B cell (primary cell): ENCODE measurements at regions not wholly inside any gene's neighbourhood (a gene's known extent, or its start where the extent isn't known, plus 50 kb on each side); places are given as distances from the start of the nearest gene placed in this dataset.

Experiments
- ATAC-seq: fragments of 200-7000 bp; cut with Tn5 transposase; one replicate; pipeline ENCODE4 v1.10.0; 2021; ENCODE audit warnings: low read depth, mild to moderate bottlenecking, moderate number of reproducible peaks, moderate library complexity
- CTCF ChIA-PET: fragments of 350-600 bp; sonication (Branson Sonifier 250); formaldehyde crosslinking; loops from one replicate; lab custom pipeline; 2021; ENCODE audit warnings: antibody characterized with exemption, inconsistent platforms; lab: Charles Lee
- POLR2A ChIA-PET: fragments of 350-600 bp; sonication (Branson Sonifier 250); formaldehyde crosslinking; loops from one replicate; lab custom pipeline; 2021; ENCODE audit warnings: antibody characterized with exemption; lab: Charles Lee
- DNase-seq: peaks from one replicate; pipeline ENCODE4 v3.0.0; 2013
- H2AFZ ChIP-seq: 2 replicates; pipeline ENCODE4 v1.6.1; 2012; ENCODE audit warnings: mild to moderate bottlenecking, low read depth, low read length; ENCODE audit not compliant: insufficient read depth, poor library complexity, severe bottlenecking
- H3K27ac ChIP-seq, 2 donors: 1 replicate in 1 of 2; 2 replicates in 1 of 2; pipeline ENCODE4 v1.5.1; 2012 to 2013; ENCODE audit warnings: low read length in 2 of 2, mild to moderate bottlenecking in 2 of 2, moderate library complexity in 1 of 2
- H3K27me3 ChIP-seq, 4 experiments: fragments of 200-600 bp in 1 of 4; sonication (generic) in 1 of 4; replicated peaks in 1 of 4; 1 replicate in 2 of 4; 2 replicates in 2 of 4; pipeline versions ENCODE4 v1.6.1 to v1.7.0; 2013 to 2016; ENCODE audit warnings: low read length in 3 of 4, mild to moderate bottlenecking in 2 of 4, mixed read lengths in 1 of 4, moderate library complexity in 1 of 4; ENCODE audit not compliant: insufficient read depth in 4 of 4, control insufficient read depth in 3 of 4; ENCODE audit errors: control extremely low read depth in 1 of 4
- H3K36me3 ChIP-seq, 2 experiments: replicated peaks in 1 of 2; 1 replicate in 1 of 2; 2 replicates in 1 of 2; pipeline versions ENCODE4 v1.6.1 to v1.7.1; 2013; ENCODE audit warnings: low read length in 1 of 2; ENCODE audit not compliant: insufficient read depth in 2 of 2, control insufficient read depth in 1 of 2; ENCODE audit errors: control extremely low read depth in 1 of 2, extremely low read depth in 1 of 2
- H3K4me1 ChIP-seq, 2 donors: fragments of 200-600 bp in 1 of 2; sonication (generic) in 1 of 2; 1 replicate in 1 of 2; 2 replicates in 1 of 2; pipeline versions ENCODE4 v1.5.1 to v1.6.1; 2013 to 2017; ENCODE audit warnings: low read length in 2 of 2; ENCODE audit not compliant: control insufficient read depth in 2 of 2, insufficient read depth in 2 of 2
- H3K4me2 ChIP-seq: replicated peaks from 2 replicates; pipeline ENCODE3; 2012; ENCODE audit warnings: mild to moderate bottlenecking, low read depth, low read length; ENCODE audit not compliant: poor library complexity, severe bottlenecking
- H3K4me3 ChIP-seq, 5 experiments: fragments of 200-600 bp in 1 of 5; sonication (generic) in 1 of 5; 1 replicate in 3 of 5; 2 replicates in 2 of 5; pipeline versions ENCODE4 v1.5.1 to v1.7.0; 2011 to 2016; ENCODE audit warnings: low read length in 4 of 5, mild to moderate bottlenecking in 4 of 5, low read depth in 2 of 5, control low read depth in 1 of 5, moderate library complexity in 1 of 5; ENCODE audit not compliant: insufficient read depth in 1 of 5; ENCODE audit errors: control extremely low read depth in 1 of 5, extremely low read depth in 1 of 5
- H3K79me2 ChIP-seq: fragments of 200-600 bp; sonication (generic); one replicate; pipeline ENCODE4 v1.6.0; 2016; ENCODE audit warnings: low read length; ENCODE audit not compliant: control insufficient read depth, insufficient read depth
- H3K9ac ChIP-seq: fragments of 200-600 bp; sonication (generic); 2 replicates; pipeline ENCODE4 v1.6.1; 2017; ENCODE audit warnings: mild to moderate bottlenecking, low read length, moderate library complexity
- H3K9me3 ChIP-seq, 3 donors: one replicate each; pipeline versions ENCODE4 v1.6.1 to v1.7.1; 2013; ENCODE audit warnings: low read length in 2 of 3; ENCODE audit not compliant: control insufficient read depth in 2 of 3, insufficient read depth in 1 of 3; ENCODE audit errors: control extremely low read depth in 1 of 3
- H4K20me1 ChIP-seq: 2 replicates; pipeline ENCODE4 v1.6.0; 2012; ENCODE audit warnings: mild to moderate bottlenecking, low read length; ENCODE audit not compliant: insufficient read depth, control insufficient read depth, poor library complexity, severe bottlenecking
- H3K27ac Mint-ChIP-seq: one replicate; pipeline ENCODE4 v1.8.0; 2021; ENCODE audit warnings: mixed read lengths
- H3K27me3 Mint-ChIP-seq: one replicate; pipeline ENCODE4 v1.8.0; 2021; ENCODE audit warnings: mixed read lengths
- H3K4me1 Mint-ChIP-seq: one replicate; pipeline ENCODE4 v1.8.0; 2021; ENCODE audit warnings: mixed read lengths
- H3K4me3 Mint-ChIP-seq: one replicate; pipeline ENCODE4 v1.8.0; 2021; ENCODE audit warnings: mixed read lengths
- H3K9me3 Mint-ChIP-seq: one replicate; pipeline ENCODE4 v1.8.0; 2022; ENCODE audit warnings: mixed read lengths; ENCODE audit not compliant: insufficient read depth
- CTCF ChIP-seq: fragments of 200-600 bp; IDR thresholded peaks from one replicate; pipeline ENCODE4 v1.8.0; 2022; ENCODE audit warnings: antibody characterized with exemption, mild to moderate bottlenecking
- EZH2 ChIP-seq: IDR thresholded peaks from 2 replicates; pipeline ENCODE4 v1.6.1; 2012; ENCODE audit warnings: borderline replicate concordance, low read depth, mild to moderate bottlenecking, moderate library complexity, low read length; ENCODE audit not compliant: insufficient read depth, poor library complexity, severe bottlenecking
- WGBS: methylation state at CpG from one replicate; pipeline ENCODE4 v1.1.5; 2013; ENCODE audit warnings: missing lambda C conversion rate; ENCODE audit not compliant: insufficient coverage; 5-methylcytosine and 5-hydroxymethylcytosine counted together
- intact Hi-C: fragments of 100-400 bp; cut with micrococcal nuclease; formaldehyde crosslinking; loops from one replicate; pipeline ENCODE4 v1.10.0; 2022

- Histone ChIP-seq H4K20me1 (no peaks in the 10 kb centered on the region), H3K9ac (no peak overlapping the region), H3K4me2 (no peak overlapping the region), H3K27me3 (no peaks in the 10 kb centered on the region), H3K4me1 (no peaks in the 10 kb centered on the region), H3K9me3 (no peaks in the 10 kb centered on the region), H3K36me3 (no peaks in the 10 kb centered on the region), H3K4me3 (no peak overlapping the region), H3K27ac (no peak overlapping the region), H3K79me2 (no peaks in the 10 kb centered on the region), H2AFZ (no peak overlapping the region)
- H3K4me3 Mint-ChIP-seq: no peak overlapping the region
- intact Hi-C loops: no loop called here
- H3K4me1 Mint-ChIP-seq: no peaks in the 10 kb centered on the region
- no peak for TF ChIP-seq CTCF
- TF ChIP-seq EZH2: no peak
- no peaks in the 10 kb centered on the region for H3K27me3 Mint-ChIP-seq
- ATAC-seq: no peak
- DNase-seq: no peak
- ChIA-PET POLR2A (no interaction called here), CTCF (no interaction called here)
- H3K27ac Mint-ChIP-seq: no peak overlapping the region
- peaks cover 2% of the 10 kb centered on the region for H3K9me3 Mint-ChIP-seq
- 13% methylated on average over 2 of the region's 2 CpGs for WGBS
These were observed 307.3 kb downstream of the CRPPA start for GRCh38 chr7:16114071-16114470.

GRCh38 chr7:16113058-16113457, 308.3 kb downstream of the CRPPA start:
- DNase-seq: no peak
- ChIA-PET CTCF (no interaction called here), POLR2A (no interaction called here)
- H3K9me3 Mint-ChIP-seq: peaks cover 4% of the 10 kb centered on the region
- H3K4me1 Mint-ChIP-seq: no peaks in the 10 kb centered on the region
- H3K27ac Mint-ChIP-seq: no peak overlapping the region
- no peak overlapping the region for H2AFZ ChIP-seq
- no peak overlapping the region for H3K4me2 ChIP-seq
- H3K9me3 ChIP-seq: no peaks in the 10 kb centered on the region
- H3K4me3 Mint-ChIP-seq: no peak overlapping the region
- no peaks in the 10 kb centered on the region for H3K36me3 ChIP-seq
- TF ChIP-seq EZH2 (no peak), CTCF (no peak)
- no peaks in the 10 kb centered on the region for H3K27me3 Mint-ChIP-seq
- no peak overlapping the region for H3K27ac ChIP-seq
- no peak overlapping the region for H3K9ac ChIP-seq
- intact Hi-C loops: no loop called here
- no peak for ATAC-seq
- no peaks in the 10 kb centered on the region for H3K4me1 ChIP-seq
- H3K27me3 ChIP-seq: no peaks in the 10 kb centered on the region
- no peak overlapping the region for H3K4me3 ChIP-seq
- no peaks in the 10 kb centered on the region for H4K20me1 ChIP-seq
- H3K79me2 ChIP-seq: no peaks in the 10 kb centered on the region
